ENCODE measurements at regions not wholly inside any gene's neighbourhood (a gene's known extent, or its start where the extent isn't known, plus 50 kb on each side); places are given as distances from the start of the nearest gene placed in this dataset.

DNA sequence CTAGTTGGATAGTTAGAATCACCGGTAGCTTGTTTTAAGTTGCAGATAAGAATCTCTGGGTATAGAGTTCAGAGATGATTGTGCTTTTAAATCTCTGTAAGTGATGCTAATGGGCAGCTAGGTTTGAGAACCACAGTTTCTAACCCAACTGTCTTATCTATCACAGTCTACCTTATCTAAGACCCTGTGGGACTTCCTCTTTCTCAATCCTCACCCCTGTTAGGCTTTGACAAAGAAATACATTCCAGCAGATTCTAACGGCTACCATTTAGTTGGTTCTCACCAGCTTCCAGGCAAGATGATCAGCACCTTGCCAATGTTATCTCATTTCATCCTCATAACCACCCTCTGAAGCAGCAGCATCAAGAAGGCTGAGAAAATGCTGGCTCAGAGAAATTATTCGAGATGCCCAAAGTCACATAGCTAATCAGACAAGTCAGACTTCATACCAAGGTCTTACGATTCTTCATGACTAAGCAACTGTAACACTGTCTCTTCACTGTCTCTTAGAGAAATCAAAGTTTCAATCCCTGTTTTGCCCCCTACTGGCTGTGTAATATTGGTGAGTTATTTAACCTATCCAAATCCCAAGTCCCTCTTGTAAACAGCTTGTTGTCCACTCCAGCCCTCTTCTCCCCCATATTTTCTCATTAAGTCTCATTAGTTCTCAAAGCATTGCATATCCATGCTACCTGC is 192.4 kb upstream of the API5 start:
- TF ChIP-seq, protein P1, sequence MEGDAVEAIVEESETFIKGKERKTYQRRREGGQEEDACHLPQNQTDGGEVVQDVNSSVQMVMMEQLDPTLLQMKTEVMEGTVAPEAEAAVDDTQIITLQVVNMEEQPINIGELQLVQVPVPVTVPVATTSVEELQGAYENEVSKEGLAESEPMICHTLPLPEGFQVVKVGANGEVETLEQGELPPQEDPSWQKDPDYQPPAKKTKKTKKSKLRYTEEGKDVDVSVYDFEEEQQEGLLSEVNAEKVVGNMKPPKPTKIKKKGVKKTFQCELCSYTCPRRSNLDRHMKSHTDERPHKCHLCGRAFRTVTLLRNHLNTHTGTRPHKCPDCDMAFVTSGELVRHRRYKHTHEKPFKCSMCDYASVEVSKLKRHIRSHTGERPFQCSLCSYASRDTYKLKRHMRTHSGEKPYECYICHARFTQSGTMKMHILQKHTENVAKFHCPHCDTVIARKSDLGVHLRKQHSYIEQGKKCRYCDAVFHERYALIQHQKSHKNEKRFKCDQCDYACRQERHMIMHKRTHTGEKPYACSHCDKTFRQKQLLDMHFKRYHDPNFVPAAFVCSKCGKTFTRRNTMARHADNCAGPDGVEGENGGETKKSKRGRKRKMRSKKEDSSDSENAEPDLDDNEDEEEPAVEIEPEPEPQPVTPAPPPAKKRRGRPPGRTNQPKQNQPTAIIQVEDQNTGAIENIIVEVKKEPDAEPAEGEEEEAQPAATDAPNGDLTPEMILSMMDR (IDR thresholded peaks at IDR 0.05; ENCODE audit: low read length), result no peak
- TF ChIP-seq EZH2 (optimal IDR thresholded peaks at IDR 0.05; ENCODE audit: low read depth, low read length), result no peak

Measured in MM.1S (cell line).